MG63 (cell line): ENCODE measurements at regions not wholly inside any gene's neighbourhood (a gene's known extent, or its start where the extent isn't known, plus 50 kb on each side); places are given as distances from the start of the nearest gene placed in this dataset.

Experiments
- DNase-seq: peaks from one replicate; pipeline ENCODE4 v3.0.0-alpha.2; 2020
- H3K27me3 ChIP-seq: fragments of 250-450 bp; sonication (Bioruptor Pico); 2 replicates; pipeline ENCODE4 v1.5.1; 2020; ENCODE audit warnings: mild to moderate bottlenecking, moderate library complexity
- H3K36me3 ChIP-seq: fragments of 250-450 bp; sonication (Bioruptor Pico); 2 replicates; pipeline ENCODE4 v1.5.1; 2020; ENCODE audit warnings: mild to moderate bottlenecking, moderate library complexity
- H3K4me3 ChIP-seq: fragments of 250-450 bp; sonication (Bioruptor Pico); 2 replicates; pipeline ENCODE4 v1.5.1; 2020; ENCODE audit warnings: mild to moderate bottlenecking, moderate library complexity
- H3K9me3 ChIP-seq: fragments of 250-450 bp; sonication (Bioruptor Pico); 2 replicates; pipeline ENCODE4 v1.5.1; 2020; ENCODE audit warnings: mild to moderate bottlenecking, moderate library complexity

GRCh38 chr10:109187677-109188076 is 735.6 kb downstream of the XPNPEP1 start:
- H3K36me3 ChIP-seq = no peaks in the 10 kb centered on the region
- no peak for DNase-seq
- peaks cover 2% of the 10 kb centered on the region; the same call in 1 of the 2 replicates for H3K9me3 ChIP-seq
- no peak overlapping the region for H3K4me3 ChIP-seq
- no peaks in the 10 kb centered on the region for H3K27me3 ChIP-seq

DNA sequence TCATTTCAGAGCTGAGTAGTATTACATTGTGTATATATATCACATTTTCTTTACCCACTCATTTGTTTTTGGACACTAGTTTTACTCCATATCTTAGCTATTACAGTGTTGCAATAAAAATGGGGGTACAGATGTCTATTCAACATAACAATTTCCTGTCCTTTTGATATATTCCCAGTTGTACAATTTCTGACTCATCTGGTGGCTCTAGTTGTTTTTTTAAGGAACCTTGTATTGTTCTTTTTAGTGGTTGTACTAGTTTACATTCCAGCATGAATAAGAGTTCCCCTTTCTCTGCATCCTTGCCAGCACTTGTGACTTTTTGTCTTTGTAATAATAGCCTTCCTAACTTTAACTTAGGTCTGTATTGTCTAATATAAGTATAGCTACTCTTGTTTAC is 739.9 kb downstream of the XPNPEP1 start:
- DNase-seq = no peak
- no peaks in the 10 kb centered on the region for H3K36me3 ChIP-seq
- no peaks in the 10 kb centered on the region; the same call in 1 of the 2 replicates for H3K9me3 ChIP-seq
- no peak overlapping the region for H3K4me3 ChIP-seq
- no peaks in the 10 kb centered on the region for H3K27me3 ChIP-seq

DNA sequence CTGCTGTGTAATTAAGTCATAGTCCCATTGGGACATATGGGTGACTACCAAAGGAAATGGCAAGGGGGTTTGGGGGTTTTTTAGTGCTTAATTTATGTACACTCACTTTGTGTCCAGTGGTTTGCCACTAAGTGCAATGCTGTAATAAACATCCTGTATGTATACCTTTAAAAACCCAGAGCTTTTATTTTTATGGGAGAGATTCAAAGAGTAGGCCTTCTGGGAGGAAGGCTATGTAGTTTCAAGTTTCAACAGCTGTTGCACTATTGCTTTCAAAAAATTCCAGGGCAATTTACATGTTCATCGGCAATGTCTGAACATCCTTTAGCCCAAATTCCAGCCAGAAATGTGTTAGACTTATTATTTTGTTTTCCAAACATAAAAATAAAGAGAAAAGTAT is 744.7 kb downstream of the XPNPEP1 start:
- H3K36me3 ChIP-seq = no peaks in the 10 kb centered on the region
- H3K27me3 ChIP-seq = no peaks in the 10 kb centered on the region
- H3K4me3 ChIP-seq = no peak overlapping the region
- no peak for DNase-seq
- no peaks in the 10 kb centered on the region for H3K9me3 ChIP-seq

- no peak for DNase-seq
- H3K27me3 ChIP-seq = no peaks in the 10 kb centered on the region
- H3K9me3 ChIP-seq = no peaks in the 10 kb centered on the region
- no peaks in the 10 kb centered on the region for H3K36me3 ChIP-seq
- no peak overlapping the region for H3K4me3 ChIP-seq
Measured at GRCh38 chr10:109174526-109174925, 748.8 kb downstream of the XPNPEP1 start.

DNA sequence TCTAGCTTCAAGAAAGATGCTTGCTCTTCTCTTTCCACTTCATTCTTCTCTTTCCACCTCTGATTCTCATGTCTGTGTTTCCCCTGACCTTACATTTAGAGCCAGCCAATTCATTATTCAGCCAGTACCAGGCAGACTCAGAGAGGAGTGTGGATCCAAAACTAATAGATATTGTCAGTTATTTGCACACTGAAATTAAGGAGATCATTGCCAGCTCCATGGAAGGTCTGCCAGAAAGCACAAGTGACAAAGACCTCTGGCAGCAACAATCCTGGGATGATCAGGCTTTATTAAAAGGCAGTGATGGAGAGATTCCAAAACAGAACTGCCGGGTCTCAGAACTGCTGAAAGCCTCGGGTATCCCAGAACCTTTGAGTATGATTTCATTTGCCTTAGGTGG is 749.4 kb downstream of the XPNPEP1 start:
- H3K36me3 ChIP-seq = no peaks in the 10 kb centered on the region
- DNase-seq = peak; percentile 14
- no peaks in the 10 kb centered on the region for H3K9me3 ChIP-seq
- no peak overlapping the region for H3K4me3 ChIP-seq
- no peaks in the 10 kb centered on the region for H3K27me3 ChIP-seq

- H3K36me3 ChIP-seq = no peaks in the 10 kb centered on the region
- no peak overlapping the region for H3K4me3 ChIP-seq
- DNase-seq = no peak
- H3K27me3 ChIP-seq = no peaks in the 10 kb centered on the region
- no peaks in the 10 kb centered on the region for H3K9me3 ChIP-seq
Measured at GRCh38 chr10:109173121-109173520, 750.2 kb downstream of the XPNPEP1 start.

GRCh38 chr10:109166935-109167334 is 756.4 kb downstream of the XPNPEP1 start:
- Histone ChIP-seq H3K9me3 (no peaks in the 10 kb centered on the region), H3K36me3 (no peaks in the 10 kb centered on the region), H3K4me3 (no peak overlapping the region), H3K27me3 (no peaks in the 10 kb centered on the region)
- no peak for DNase-seq

DNA sequence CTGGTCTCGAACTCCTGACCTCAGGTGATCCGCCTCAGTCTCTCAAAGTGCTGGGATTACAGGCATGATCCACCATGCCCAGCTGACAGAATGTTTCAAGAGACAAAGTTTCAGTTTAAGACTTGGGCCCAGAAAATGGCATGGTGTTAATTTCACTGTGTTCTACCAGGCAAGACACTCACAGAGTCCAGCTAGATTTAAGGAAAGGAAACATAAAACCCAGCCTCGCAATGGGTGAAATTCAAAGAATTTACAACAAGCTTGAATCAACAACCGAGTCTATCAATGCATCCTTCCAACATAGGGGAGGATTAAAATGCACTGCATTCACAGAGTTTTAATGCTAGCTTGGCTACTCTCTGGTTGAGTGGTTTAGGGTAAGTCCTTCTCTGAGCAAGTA is 764.0 kb downstream of the XPNPEP1 start:
- DNase-seq = no peak
- Histone ChIP-seq H3K4me3 (no peak overlapping the region), H3K27me3 (no peaks in the 10 kb centered on the region), H3K36me3 (no peaks in the 10 kb centered on the region), H3K9me3 (no peaks in the 10 kb centered on the region)

DNA sequence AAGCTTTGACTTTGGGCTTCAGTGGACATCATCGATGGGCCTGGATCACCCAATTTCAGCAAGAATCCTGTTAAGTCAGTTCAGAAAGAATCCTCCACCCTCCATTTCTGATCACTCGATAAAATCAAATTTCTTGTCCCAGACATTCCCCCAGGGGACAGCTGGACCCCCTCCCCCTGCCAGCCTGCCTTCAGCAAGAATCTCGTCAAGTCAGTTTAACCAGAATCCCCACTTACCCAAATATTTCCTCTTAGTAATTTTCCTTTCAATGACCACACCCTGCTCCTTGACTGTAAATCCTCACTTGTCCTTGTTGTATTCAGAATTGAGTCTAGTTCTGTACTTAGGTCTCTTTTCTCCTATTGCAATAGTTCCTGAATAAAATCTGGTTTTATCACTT is 766.9 kb downstream of the XPNPEP1 start:
- no peaks in the 10 kb centered on the region for H3K27me3 ChIP-seq
- no peak for DNase-seq
- no peaks in the 10 kb centered on the region for H3K9me3 ChIP-seq
- no peak overlapping the region for H3K4me3 ChIP-seq
- H3K36me3 ChIP-seq = no peaks in the 10 kb centered on the region

DNA sequence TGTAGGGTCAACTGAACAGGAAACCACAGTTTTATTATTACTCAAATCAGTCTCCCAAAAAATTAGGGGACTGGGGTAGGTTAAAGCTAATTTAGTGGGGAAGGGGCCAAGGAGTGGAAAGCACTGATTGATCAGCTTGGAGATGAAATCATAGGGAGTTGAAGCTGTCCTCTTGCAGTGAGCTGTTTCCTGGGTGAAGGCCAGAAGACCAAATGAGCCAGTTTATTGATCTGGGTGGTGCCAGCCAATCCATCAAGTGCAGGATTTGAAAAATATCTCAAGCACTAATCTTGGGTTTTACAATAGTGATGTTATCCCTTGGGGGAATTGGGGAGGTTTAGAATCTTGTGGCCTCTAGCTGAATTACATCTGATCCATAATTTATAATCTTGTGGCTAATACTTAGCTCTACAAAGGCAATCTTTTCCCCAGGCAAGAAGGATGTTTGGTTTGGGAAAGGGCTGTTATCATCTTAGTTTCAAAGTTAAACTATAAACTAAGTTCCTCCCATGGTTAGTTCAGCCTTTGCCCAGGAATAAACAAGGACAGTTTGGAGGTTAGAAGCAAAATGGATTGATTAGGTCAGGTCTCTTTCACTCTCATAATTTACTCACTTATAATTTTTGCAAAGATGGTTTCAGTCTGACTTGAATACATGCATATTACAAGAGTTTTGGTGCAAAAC is 773.5 kb downstream of the XPNPEP1 start:
- H3K4me3 ChIP-seq = no peak overlapping the region
- DNase-seq = no peak

GRCh38 chr10:109127363-109127762 is 795.9 kb downstream of the XPNPEP1 start:
- H3K27me3 ChIP-seq = no peaks in the 10 kb centered on the region
- H3K9me3 ChIP-seq = no peaks in the 10 kb centered on the region
- no peak for DNase-seq
- H3K4me3 ChIP-seq = no peak overlapping the region
- no peaks in the 10 kb centered on the region for H3K36me3 ChIP-seq

More for the DNA sequence above, 773.5 kb downstream of the XPNPEP1 start:
- no peaks in the 10 kb centered on the region for H3K27me3 ChIP-seq
- H3K9me3 ChIP-seq = no peaks in the 10 kb centered on the region
- H3K36me3 ChIP-seq = no peaks in the 10 kb centered on the region

- no peaks in the 10 kb centered on the region for H3K9me3 ChIP-seq
- no peak for DNase-seq
- H3K4me3 ChIP-seq = no peak overlapping the region
- H3K27me3 ChIP-seq = no peaks in the 10 kb centered on the region
- no peaks in the 10 kb centered on the region for H3K36me3 ChIP-seq
Measured at GRCh38 chr10:109126541-109126940, 796.8 kb downstream of the XPNPEP1 start.

GRCh38 chr10:109126016-109126415 is 797.3 kb downstream of the XPNPEP1 start:
- DNase-seq = no peak
- no peak overlapping the region for H3K4me3 ChIP-seq
- no peaks in the 10 kb centered on the region for H3K9me3 ChIP-seq
- H3K27me3 ChIP-seq = no peaks in the 10 kb centered on the region
- H3K36me3 ChIP-seq = no peaks in the 10 kb centered on the region

DNA sequence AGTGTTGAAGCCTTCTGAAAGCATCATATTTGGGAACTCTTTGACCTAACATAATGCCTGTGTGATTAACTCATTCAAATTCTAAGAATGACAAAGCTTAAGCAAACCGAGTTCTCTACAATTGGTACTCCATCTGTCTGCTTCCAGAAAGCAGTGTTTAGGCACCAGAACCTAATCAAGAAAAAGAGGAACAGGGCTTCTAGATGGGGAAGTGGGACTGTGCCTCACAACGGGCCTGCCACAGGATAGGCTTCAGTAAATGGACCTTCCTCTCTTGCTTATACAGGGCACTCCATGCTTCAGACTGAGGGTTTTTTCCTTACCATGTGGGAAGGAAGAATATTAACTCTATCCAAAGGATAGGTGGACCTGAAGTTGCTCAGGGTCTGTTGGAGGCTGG is 808.1 kb downstream of the XPNPEP1 start:
- H3K36me3 ChIP-seq = no peaks in the 10 kb centered on the region
- no peaks in the 10 kb centered on the region for H3K9me3 ChIP-seq
- no peak overlapping the region for H3K4me3 ChIP-seq
- no peak for DNase-seq
- H3K27me3 ChIP-seq = no peaks in the 10 kb centered on the region

GRCh38 chr10:109114579-109114978 is 808.7 kb downstream of the XPNPEP1 start:
- DNase-seq = no peak
- Histone ChIP-seq H3K36me3 (no peaks in the 10 kb centered on the region), H3K9me3 (no peaks in the 10 kb centered on the region), H3K27me3 (no peaks in the 10 kb centered on the region), H3K4me3 (no peak overlapping the region)

GRCh38 chr10:109106604-109107003 is 816.7 kb downstream of the XPNPEP1 start:
- Histone ChIP-seq H3K27me3 (no peaks in the 10 kb centered on the region), H3K36me3 (no peaks in the 10 kb centered on the region), H3K9me3 (no peaks in the 10 kb centered on the region), H3K4me3 (no peak overlapping the region)
- no peak for DNase-seq

DNA sequence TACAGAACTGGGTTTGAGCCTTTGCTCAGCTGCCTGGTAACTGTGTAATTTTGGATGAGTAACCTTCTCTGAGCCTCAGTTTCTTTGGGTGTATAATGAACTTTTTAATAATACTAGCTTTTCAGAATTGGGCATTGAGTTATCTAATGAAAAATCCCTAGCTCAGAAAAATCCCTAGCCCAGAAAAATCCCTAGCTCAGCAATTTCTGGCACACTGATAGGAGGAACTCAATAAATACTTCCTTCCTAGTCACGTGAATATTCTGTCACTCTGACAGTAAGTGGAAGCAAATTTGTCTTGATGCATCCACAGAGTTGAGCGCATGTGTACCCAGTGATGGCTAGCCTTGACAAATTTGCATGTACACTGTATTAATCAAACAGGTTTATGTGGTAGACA is 817.6 kb downstream of the XPNPEP1 start:
- DNase-seq = no peak
- Histone ChIP-seq H3K36me3 (no peaks in the 10 kb centered on the region), H3K27me3 (no peaks in the 10 kb centered on the region), H3K4me3 (no peak overlapping the region), H3K9me3 (no peaks in the 10 kb centered on the region)

DNA sequence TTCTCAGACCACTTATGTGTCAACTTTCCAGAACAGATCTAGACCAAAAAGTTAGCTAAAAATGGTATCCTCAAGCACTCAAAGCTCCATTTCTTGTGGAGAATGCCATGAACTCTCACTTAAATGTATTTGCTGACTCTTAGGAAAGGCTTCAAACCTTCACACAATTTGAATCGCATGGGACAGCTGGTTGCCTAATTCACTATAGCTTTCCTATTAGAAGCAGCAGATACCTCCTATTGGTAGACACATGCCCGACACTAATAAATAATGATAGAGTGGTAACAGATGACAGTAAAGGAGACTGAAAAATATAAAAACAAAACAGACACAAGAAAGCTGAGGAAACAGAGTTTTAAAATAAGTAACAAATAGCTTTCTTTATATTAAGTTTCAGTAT is 818.5 kb downstream of the XPNPEP1 start:
- no peaks in the 10 kb centered on the region for H3K27me3 ChIP-seq
- H3K4me3 ChIP-seq = no peak overlapping the region
- no peaks in the 10 kb centered on the region for H3K36me3 ChIP-seq
- DNase-seq = no peak
- no peaks in the 10 kb centered on the region for H3K9me3 ChIP-seq

GRCh38 chr10:109103278-109103677 is 820.0 kb downstream of the XPNPEP1 start:
- DNase-seq = no peak
- H3K36me3 ChIP-seq = no peaks in the 10 kb centered on the region
- H3K27me3 ChIP-seq = no peaks in the 10 kb centered on the region
- H3K4me3 ChIP-seq = no peak overlapping the region
- no peaks in the 10 kb centered on the region for H3K9me3 ChIP-seq
